H1 (cell line): ENCODE measurements at regions not wholly inside any gene's neighbourhood (a gene's known extent, or its start where the extent isn't known, plus 50 kb on each side); places are given as distances from the start of the nearest gene placed in this dataset.

ENCODE experiments used
- CTCF ChIA-PET: fragments of 300-600 bp; sonication (Branson Sonifier 250); formaldehyde crosslinking; loops from one replicate; lab custom pipeline; 2021; ENCODE audit not compliant: partially characterized antibody; lab: Charles Lee
- POLR2A ChIA-PET: fragments of 300-600 bp; sonication (Branson Sonifier 250); formaldehyde crosslinking; loops from one replicate; lab custom pipeline; 2021; ENCODE audit warnings: inconsistent platforms; ENCODE audit not compliant: partially characterized antibody; lab: Charles Lee
- DNase-seq, 2 experiments: peaks; one replicate each; pipeline versions ENCODE4 v3.0.0 to v3.0.0-alpha.2; 2010 to 2022; ENCODE audit warnings: low spot score in 2 of 2, low read depth in 1 of 2, mixed read lengths in 1 of 2
- FAIRE-seq: peaks from 2 replicates; lab custom pipeline; 2011; peaks lifted over from hg19 to GRCh38; lab: Jason Lieb, UNC
- H2AFZ ChIP-seq: 2 replicates; pipeline ENCODE4 v1.8.1; 2012; ENCODE audit warnings: low read length, inconsistent platforms
- H2AK5ac ChIP-seq: 2 replicates; pipeline ENCODE4 v1.6.1; 2013; ENCODE audit warnings: low read depth, low read length
- H2BK120ac ChIP-seq: replicated peaks from 2 replicates; pipeline ENCODE3; 2013; ENCODE audit warnings: low read depth, low read length, inconsistent platforms
- H2BK12ac ChIP-seq: 2 replicates; pipeline ENCODE4 v1.6.1; 2013; ENCODE audit warnings: low read depth, low read length
- H2BK15ac ChIP-seq: 2 replicates; pipeline ENCODE4 v1.6.1; 2013; ENCODE audit warnings: low read length
- H2BK20ac ChIP-seq: 2 replicates; pipeline ENCODE4 v1.6.1; 2013; ENCODE audit warnings: low read length
- H2BK5ac ChIP-seq: 2 replicates; pipeline ENCODE4 v1.6.1; 2013; ENCODE audit warnings: low read depth, low read length
- H3K14ac ChIP-seq: 2 replicates; pipeline ENCODE4 v1.6.1; 2013; ENCODE audit warnings: inconsistent platforms; ENCODE audit not compliant: insufficient read length
- H3K18ac ChIP-seq: 2 replicates; pipeline ENCODE4 v1.6.1; 2013; ENCODE audit warnings: low read length; ENCODE audit errors: extremely low read depth
- H3K23ac ChIP-seq: 2 replicates; pipeline ENCODE4 v1.6.1; 2013; ENCODE audit warnings: inconsistent platforms; ENCODE audit not compliant: insufficient read length
- H3K23me2 ChIP-seq: 2 replicates; pipeline ENCODE4 v1.6.1; 2013; ENCODE audit warnings: low read depth, low read length
- H3K27ac ChIP-seq: 2 replicates; pipeline ENCODE4 v1.6.1; 2011; ENCODE audit warnings: low read depth, low read length, inconsistent platforms
- H3K27me3 ChIP-seq, 4 experiments: replicated peaks in 1 of 4; 1 replicate in 1 of 4; 2 replicates in 3 of 4; pipeline versions ENCODE4 v1.6.1 to v1.8.1; 2011 to 2013; ENCODE audit warnings: low read length in 3 of 4, mild to moderate bottlenecking in 3 of 4, inconsistent platforms in 2 of 4, mixed read lengths in 2 of 4, moderate library complexity in 1 of 4; ENCODE audit not compliant: control insufficient read depth in 3 of 4, insufficient read depth in 3 of 4; ENCODE audit errors: extremely low read depth in 1 of 4
- H3K36me3 ChIP-seq, 4 experiments: 2 replicates each; pipeline versions ENCODE4 v1.6.1 to v1.8.1; 2011 to 2013; ENCODE audit warnings: mild to moderate bottlenecking in 4 of 4, low read length in 3 of 4, moderate library complexity in 2 of 4, control low read depth in 1 of 4, inconsistent platforms in 1 of 4; ENCODE audit not compliant: insufficient read depth in 4 of 4, control insufficient read depth in 2 of 4
- H3K4ac ChIP-seq: replicated peaks from 2 replicates; pipeline ENCODE3; 2013; ENCODE audit warnings: low read length, low read depth, mixed read lengths, inconsistent platforms; ENCODE audit not compliant: insufficient read length
- H3K4me1 ChIP-seq, 4 experiments: replicated peaks in 1 of 4; 1 replicate in 1 of 4; 2 replicates in 3 of 4; pipeline versions ENCODE4 v1.6.1 to v1.8.1; 2011 to 2013; ENCODE audit warnings: low read length in 3 of 4, inconsistent platforms in 2 of 4, mixed read lengths in 1 of 4; ENCODE audit not compliant: insufficient read depth in 4 of 4, control insufficient read depth in 3 of 4
- H3K4me2 ChIP-seq, 2 experiments: 2 replicates each; pipeline versions ENCODE4 v1.6.1 to v1.8.1; 2011 to 2013; ENCODE audit warnings: low read depth in 2 of 2, low read length in 2 of 2, control low read depth in 1 of 2, inconsistent platforms in 1 of 2, mild to moderate bottlenecking in 1 of 2; ENCODE audit not compliant: insufficient read depth in 1 of 2
- H3K4me3 ChIP-seq, 4 experiments: fragments of 200-600, 300-600 bp in 1 of 4; sonication (generic), shearing (Covaris generic), sonication (Bioruptor Twin) in 1 of 4; 2 replicates each; pipeline versions ENCODE4 v1.5.1 to v1.8.1; 2011 to 2016; ENCODE audit warnings: low read length in 4 of 4, low read depth in 3 of 4, control low read depth in 2 of 4, inconsistent platforms in 2 of 4, mild to moderate bottlenecking in 2 of 4, mixed read lengths in 1 of 4, moderate library complexity in 1 of 4; ENCODE audit not compliant: insufficient read depth in 2 of 4; ENCODE audit errors: extremely low read depth in 1 of 4
- H3K56ac ChIP-seq: replicated peaks from 2 replicates; pipeline ENCODE3; 2013; ENCODE audit warnings: low read depth, mild to moderate bottlenecking, mixed read lengths, low read length, inconsistent platforms; ENCODE audit not compliant: insufficient read length
- H3K79me1 ChIP-seq: 2 replicates; pipeline ENCODE4 v1.6.1; 2013; ENCODE audit warnings: low read depth, low read length, control low read depth
- H3K79me2 ChIP-seq, 2 experiments: 2 replicates each; pipeline versions ENCODE4 v1.6.1 to v1.8.1; 2012 to 2013; ENCODE audit warnings: low read length in 2 of 2, mild to moderate bottlenecking in 2 of 2, inconsistent platforms in 1 of 2; ENCODE audit not compliant: insufficient read depth in 2 of 2, control insufficient read depth in 1 of 2
- H3K9ac ChIP-seq, 4 experiments: replicated peaks in 1 of 4; 1 replicate in 1 of 4; 2 replicates in 3 of 4; pipeline versions ENCODE4 v1.6.1 to v1.8.1; 2011 to 2013; ENCODE audit warnings: low read depth in 3 of 4, low read length in 3 of 4, control low read depth in 2 of 4, mild to moderate bottlenecking in 2 of 4, moderate library complexity in 2 of 4, inconsistent platforms in 1 of 4; ENCODE audit errors: extremely low read depth in 1 of 4
- H3K9me3 ChIP-seq, 2 experiments: 2 replicates each; pipeline versions ENCODE4 v1.6.1 to v1.8.1; 2012 to 2013; ENCODE audit warnings: mild to moderate bottlenecking in 2 of 2, moderate library complexity in 2 of 2, control low read depth in 1 of 2, inconsistent platforms in 1 of 2, low read depth in 1 of 2, low read length in 1 of 2, mixed read lengths in 1 of 2; ENCODE audit not compliant: insufficient read depth in 2 of 2
- H4K20me1 ChIP-seq, 2 experiments: replicated peaks in 1 of 2; 2 replicates each; pipeline versions ENCODE3 to v1.8.1; 2011 to 2013; ENCODE audit warnings: inconsistent platforms in 2 of 2, low read length in 2 of 2, mild to moderate bottlenecking in 1 of 2; ENCODE audit not compliant: insufficient read depth in 2 of 2, control insufficient read depth in 1 of 2
- H4K5ac ChIP-seq: 2 replicates; pipeline ENCODE4 v1.6.1; 2013; ENCODE audit warnings: low read length, low read depth, mixed read lengths, inconsistent platforms; ENCODE audit not compliant: insufficient read length
- H4K8ac ChIP-seq: 2 replicates; pipeline ENCODE4 v1.8.0; 2013; ENCODE audit warnings: mild to moderate bottlenecking, moderate library complexity, low read length, inconsistent platforms; ENCODE audit not compliant: insufficient read depth; ENCODE audit errors: extremely low read depth
- H4K91ac ChIP-seq: replicated peaks from 2 replicates; pipeline ENCODE3; 2013; ENCODE audit warnings: low read length, mixed read lengths, inconsistent platforms; ENCODE audit not compliant: insufficient read length
- NANOG ChIP-seq: IDR thresholded peaks from 2 replicates; pipeline ENCODE4 v1.6.1; 2011; ENCODE audit warnings: low read length, low read depth, mild to moderate bottlenecking, inconsistent platforms; ENCODE audit not compliant: insufficient read depth, poor library complexity, severe bottlenecking
- SP2 ChIP-seq: IDR thresholded peaks from 2 replicates; pipeline ENCODE4 v1.6.1; 2012; ENCODE audit warnings: mild to moderate bottlenecking, low read length, inconsistent platforms
- TAF1 ChIP-seq: IDR thresholded peaks from 2 replicates; pipeline ENCODE4 v1.6.1; 2011; ENCODE audit warnings: mild to moderate bottlenecking, low read depth, low read length
- TAF7 ChIP-seq: optimal IDR thresholded peaks from 2 replicates; pipeline ENCODE3; 2011; ENCODE audit warnings: low read depth, mild to moderate bottlenecking, inconsistent platforms, low read length, moderate library complexity, borderline replicate concordance
- WGBS, 2 experiments: shearing (Covaris generic) in 1 of 2; methylation state at CpG; one replicate each; pipeline versions ENCODE4 v1.1.6 to v1.1.7; 2013 to 2015; ENCODE audit warnings: low lambda C conversion rate in 2 of 2, mixed read lengths in 2 of 2, inconsistent platforms in 1 of 2, low coverage in 1 of 2, missing lambda C conversion rate in 1 of 2; ENCODE audit not compliant: insufficient replicate concordance in 2 of 2, insufficient coverage in 1 of 2, insufficient read length in 1 of 2; ENCODE audit errors: extremely low coverage in 1 of 2, missing lambda C conversion rate in 1 of 2; 5-methylcytosine and 5-hydroxymethylcytosine counted together
- TF ChIP-seq, protein P1 (sequence below): IDR thresholded peaks from 2 replicates; pipeline ENCODE4 v1.6.1; 2011; ENCODE audit warnings: low read length, improper control_type of control experiment

- WGBS, 2 experiments: 92% methylated on average over 4 of the region's 4 CpGs; no CpG with 5 or more reads in 1 of the 2 experiments
- Histone ChIP-seq H4K5ac (no peak overlapping the region), H3K79me2 (0 out of 4 replicates have a peak, but pooled peaks cover 0 to 6% of the 10 kb centered on the region in 2 experiments), H3K23ac (no peak overlapping the region), H3K4ac (no peak overlapping the region), H3K18ac (no peak overlapping the region), H3K27ac (no peak overlapping the region), H4K20me1 (no peaks in the 10 kb centered on the region), H4K91ac (no peak overlapping the region), H3K79me1 (no peaks in the 10 kb centered on the region), H3K36me3 (peaks cover 0 to 4% (median 2%) of the 10 kb centered on the region in 4 experiments; a peak in 3 of 8 replicates), H3K23me2 (no peaks in the 10 kb centered on the region; the same call in 1 of the 2 replicates), H2BK15ac (no peak overlapping the region), H3K4me1 (peaks cover 0 to 4% (median 2%) of the 10 kb centered on the region in 4 experiments; a peak in 2 of 7 replicates), H3K4me2 (no peak overlapping the region), H2AK5ac (no peak overlapping the region), H3K56ac (no peak overlapping the region), H3K9ac (no peak overlapping the region), H3K14ac (no peak overlapping the region), H2AFZ (no peak overlapping the region), H4K8ac (no peak overlapping the region), H2BK12ac (no peak overlapping the region), H3K4me3 (no peak overlapping the region), H2BK5ac (no peak overlapping the region), H2BK120ac (no peak overlapping the region), H3K9me3 (no peaks in the 10 kb centered on the region), H2BK20ac (no peak overlapping the region), H3K27me3 (no peaks in the 10 kb centered on the region)
- ChIA-PET POLR2A (no interaction called here), CTCF (no interaction called here)
- DNase-seq (no peak), FAIRE-seq (no peak)
- TF ChIP-seq TAF1 (no peak), NANOG (no peak), SP2 (no peak), TAF7 (no peak)
- TF ChIP-seq, protein P1, sequence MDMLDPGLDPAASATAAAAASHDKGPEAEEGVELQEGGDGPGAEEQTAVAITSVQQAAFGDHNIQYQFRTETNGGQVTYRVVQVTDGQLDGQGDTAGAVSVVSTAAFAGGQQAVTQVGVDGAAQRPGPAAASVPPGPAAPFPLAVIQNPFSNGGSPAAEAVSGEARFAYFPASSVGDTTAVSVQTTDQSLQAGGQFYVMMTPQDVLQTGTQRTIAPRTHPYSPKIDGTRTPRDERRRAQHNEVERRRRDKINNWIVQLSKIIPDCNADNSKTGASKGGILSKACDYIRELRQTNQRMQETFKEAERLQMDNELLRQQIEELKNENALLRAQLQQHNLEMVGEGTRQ: no peak
Observed at GRCh38 chr6:22068561-22069305, 228.1 kb downstream of the PRL start.
